Caki2 (cell line): ENCODE measurements at regions not wholly inside any gene's neighbourhood (a gene's known extent, or its start where the extent isn't known, plus 50 kb on each side); places are given as distances from the start of the nearest gene placed in this dataset.
"Not testable (repeated sequence)": the region's sequence is repeated elsewhere in the genome, so short reads cannot be mapped to it uniquely, and the experiment has no call there.

ENCODE experiments used
- DNase-seq: peaks from one replicate; pipeline ENCODE4 v3.0.0-alpha.2; 2015; ENCODE audit warnings: low read depth
- in situ Hi-C: cut with HindIII; loops from 2 replicates; pipeline ENCODE4 v1.10.0; 2016; ENCODE audit warnings: low sequenced_read_pairs, low pct_unique_long_range_greater_than_20kb, mixed read lengths

DNA sequence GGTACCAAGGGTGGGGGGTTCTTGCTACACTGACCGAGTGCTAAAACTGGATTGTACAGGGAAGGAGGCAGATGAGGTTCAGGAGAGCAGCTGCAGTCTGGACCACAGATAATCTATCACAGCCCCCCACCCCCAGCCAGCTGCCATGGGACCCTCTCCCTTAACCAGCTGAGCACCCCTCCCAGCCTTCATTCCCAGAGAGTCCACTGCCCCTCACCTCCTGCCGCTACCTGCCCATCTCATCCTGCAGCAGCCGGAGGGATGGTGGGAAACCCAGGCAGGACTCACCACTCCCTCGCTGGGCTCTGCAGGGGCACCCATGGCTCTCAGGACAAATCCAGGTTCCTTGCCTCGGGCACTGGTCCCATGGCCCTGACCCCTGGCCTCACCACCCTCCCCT, 66.7 kb downstream of the MRPL36 start:
- in situ Hi-C loops: no loop called here
- DNase-seq: no peak

DNA sequence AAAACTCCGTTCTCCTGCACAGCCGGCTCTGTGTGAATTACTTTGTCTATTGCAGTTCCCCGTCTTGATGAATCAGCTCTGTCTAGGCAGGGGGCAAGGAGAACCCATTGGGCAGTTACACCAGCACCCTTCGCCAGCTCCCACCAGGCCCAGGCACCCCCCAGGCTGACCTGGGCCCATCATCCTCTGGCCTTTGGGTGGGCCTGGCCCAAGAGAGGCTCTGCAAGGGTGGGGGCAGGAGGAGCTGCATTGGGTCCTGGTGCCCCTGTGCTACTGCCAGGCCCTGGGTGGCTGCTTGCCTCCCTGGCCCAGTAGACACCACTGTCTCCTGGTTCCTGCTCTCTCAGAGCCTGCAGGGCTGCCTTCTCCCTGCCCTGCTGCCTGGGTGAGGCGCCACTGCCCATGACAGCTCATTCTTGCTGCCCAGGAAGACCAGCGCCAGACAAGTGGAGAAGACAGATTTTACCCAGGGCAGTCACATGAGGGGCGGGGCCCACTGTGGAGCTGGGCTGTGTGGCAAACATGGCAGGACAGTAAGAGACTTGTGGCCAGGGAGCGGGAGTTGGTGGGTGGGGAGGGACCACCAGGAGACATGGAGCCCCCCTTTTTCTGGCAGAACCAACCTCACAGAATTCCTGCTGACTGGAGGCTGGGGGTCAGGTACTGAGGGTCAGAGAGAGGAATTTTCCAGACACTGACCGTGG, 67.2 kb downstream of the MRPL36 start:
- in situ Hi-C loops: no loop called here
- no peak for DNase-seq

DNA sequence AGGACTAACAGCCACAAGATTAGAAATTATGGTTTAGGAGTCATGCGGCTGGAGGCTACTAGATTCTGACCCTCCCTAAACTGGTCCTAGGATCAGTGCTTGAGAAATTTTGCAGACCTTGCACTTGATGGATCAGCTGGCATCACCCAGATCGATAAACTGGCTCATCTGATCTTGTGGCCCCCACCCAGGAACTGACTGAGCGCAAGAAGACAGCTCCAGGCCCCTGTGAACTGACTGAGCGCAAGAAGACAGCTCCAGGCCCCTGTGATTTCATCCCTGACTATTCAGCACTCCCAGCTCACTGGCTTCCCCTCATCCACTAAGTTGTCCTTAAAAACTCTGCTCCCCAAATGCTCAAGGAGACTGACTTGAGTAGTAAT, 67.8 kb downstream of the MRPL36 start:
- in situ Hi-C loops, DNase-seq: not testable (repeated sequence)

DNA sequence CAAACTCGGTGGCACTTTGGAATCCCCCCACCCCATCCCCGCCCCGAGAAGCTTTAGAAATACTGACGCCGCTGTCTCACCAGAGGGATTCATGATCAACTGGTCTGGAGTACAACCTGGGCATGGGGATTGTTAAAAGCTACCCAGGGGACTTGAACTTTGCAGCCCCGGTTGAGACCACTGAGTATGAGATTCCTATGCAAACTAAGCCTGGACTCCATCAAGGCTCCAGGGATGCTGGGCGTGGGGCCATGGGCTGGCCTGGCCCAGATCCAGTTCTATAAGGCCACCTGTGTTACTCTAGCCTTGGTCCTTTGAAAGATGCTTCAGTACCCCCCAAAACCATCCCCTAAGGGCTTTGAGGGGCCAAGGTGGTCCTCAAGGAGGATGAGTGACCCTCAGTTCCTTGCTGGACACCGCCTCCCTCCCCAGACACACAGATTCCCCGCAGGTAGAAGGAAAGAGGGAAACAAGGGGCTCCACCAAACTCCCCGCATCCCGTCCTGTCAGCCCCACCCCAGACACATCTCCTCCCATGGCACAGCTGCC, 68.5 kb downstream of the MRPL36 start:
- DNase-seq: no peak
- in situ Hi-C loops: no loop called here

DNA sequence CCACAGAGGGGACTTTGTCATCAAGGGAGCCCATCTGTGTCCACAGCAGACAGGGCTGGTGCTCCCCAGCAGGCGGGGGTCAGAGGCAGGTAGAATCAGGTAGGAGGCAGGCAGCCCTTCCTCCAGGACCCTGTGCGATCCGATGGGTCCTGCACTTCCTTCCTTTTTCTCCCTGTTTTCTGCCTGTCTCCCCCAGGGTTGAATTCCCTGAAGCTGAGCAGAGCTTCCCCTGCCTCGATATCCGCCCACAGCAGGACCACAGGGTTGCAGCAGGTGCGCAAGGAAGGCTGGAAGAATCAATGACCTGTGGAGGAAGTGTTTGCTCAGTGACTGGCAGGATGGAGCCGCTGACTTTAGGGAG, 69.2 kb downstream of the MRPL36 start:
- DNase-seq: no peak
- in situ Hi-C loops: no loop called here

DNA sequence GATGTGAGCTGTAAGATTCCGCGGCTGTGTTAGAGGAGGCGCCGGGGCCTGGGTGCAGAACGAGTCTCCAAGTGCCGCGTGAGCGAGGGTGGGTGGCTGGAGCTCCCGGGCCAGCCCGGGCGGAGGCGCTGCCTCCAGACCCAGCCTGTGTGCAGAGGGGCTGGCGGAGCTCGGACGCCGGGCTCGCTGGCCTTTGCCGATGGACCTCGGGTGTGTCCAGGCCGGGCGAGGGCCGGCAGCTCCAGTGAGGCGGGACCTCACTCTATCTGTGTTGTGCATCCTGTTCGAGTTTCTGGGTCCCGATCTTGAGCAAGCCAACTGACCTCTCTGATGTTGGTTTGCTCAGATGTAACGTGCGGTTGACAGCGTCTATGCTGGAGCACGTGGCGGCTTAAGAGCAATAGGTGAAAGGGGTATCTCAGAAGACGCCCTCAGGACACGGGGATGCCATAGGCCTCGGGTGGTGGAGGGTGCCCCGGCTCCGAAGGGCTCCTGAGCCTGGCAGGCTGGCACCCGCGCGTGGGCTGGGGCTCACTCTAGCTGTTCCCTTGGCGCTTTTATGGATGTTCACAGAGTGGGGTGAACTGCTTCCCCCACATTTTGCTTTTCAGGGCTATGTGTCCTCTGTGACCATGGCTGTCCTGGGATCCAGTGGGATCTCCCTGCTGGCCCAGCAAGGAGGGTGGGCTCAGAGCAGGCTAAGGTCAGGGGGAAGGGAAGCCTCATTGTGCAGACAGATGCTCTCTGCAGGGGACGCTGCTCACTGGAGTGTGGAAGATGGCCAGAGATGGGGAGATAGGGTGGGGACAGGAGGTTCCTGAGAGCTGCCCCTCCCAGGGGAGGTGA, 69.8 kb downstream of the MRPL36 start:
- in situ Hi-C loops: no loop called here
- DNase-seq: no peak

DNA sequence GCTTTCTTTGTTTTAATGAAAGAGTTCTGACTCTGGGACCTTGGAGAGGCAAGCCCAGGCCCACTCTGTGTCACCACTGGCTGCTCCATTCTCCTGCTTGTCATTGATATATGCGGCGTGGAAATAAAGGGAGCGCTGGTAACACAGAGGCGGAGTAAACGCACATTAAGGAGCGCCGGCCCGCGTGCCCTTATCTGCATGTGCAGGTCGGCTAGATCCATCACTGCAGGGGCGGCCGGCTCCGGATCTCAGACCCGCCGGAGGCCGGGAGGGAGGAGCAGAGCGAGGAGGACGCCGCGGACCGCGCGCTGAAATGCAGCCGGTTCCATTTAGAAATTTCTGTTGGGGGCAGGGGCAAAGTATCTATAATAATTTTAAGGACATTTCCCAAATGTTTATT, 70.8 kb downstream of the MRPL36 start:
- in situ Hi-C loops: no loop called here

DNA sequence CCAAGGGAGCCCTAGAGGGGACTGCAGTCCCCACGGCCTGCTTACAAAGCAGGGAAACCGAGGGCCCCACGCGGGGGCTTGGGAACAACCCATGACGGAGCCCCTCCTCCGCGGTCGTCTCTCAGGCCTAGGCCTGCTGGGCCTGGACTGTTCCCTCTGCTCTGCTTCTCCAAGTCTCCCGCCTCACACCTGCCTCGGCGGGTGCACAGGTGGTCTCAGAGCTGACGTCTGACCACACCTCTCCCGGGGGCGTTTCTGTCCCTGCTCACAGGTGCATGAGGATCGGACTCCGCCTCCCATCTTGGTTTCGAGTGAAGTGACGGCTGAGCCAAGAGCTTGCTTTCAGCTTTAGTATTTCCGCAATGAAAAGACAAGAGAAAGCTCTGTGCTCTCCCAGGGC, 72.1 kb downstream of the MRPL36 start:
- in situ Hi-C loops: no loop called here
- DNase-seq: no peak

More for the DNA sequence above, 70.8 kb downstream of the MRPL36 start:
- DNase-seq: no peak

DNA sequence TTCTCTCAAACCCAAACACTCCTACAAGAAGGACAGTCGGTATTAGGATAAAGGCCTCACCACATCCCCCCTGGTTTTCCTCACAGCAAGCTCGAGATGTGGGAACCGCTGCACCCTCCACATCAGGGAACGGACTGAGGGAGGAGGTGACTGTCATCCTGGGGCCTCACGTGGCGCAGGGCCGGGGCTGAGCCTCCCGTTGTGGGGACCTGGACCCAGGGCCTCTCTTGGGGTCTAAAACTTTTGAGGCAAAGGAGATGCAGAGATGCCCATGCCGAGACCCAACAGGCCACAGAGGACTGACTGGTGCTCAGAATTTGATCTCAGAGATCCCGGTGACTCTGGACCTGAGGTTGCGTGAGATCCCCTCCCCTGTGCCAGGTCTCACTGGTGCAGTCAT, 72.7 kb downstream of the MRPL36 start:
- in situ Hi-C loops: no loop called here
- DNase-seq: no peak

DNA sequence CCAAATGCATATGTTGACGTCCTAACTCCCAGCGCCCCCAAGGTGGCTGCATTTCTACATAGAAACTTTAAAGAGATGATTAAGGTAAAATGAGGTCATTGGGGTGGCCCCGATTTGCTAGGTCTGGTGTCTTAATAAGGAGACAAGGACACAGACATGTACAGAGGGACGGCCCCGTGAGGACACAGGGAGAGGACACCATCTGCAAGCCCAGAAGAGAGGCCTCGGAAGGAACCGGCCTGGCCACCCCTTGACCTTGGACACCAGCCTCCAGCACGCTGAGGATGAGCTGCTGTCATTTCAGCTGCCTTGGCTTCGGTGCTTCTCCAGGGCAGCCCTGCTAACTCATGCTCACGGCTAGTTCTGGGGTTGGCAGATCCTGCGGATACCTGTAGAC, 73.2 kb downstream of the MRPL36 start:
- in situ Hi-C loops: no loop called here
- DNase-seq: no peak

DNA sequence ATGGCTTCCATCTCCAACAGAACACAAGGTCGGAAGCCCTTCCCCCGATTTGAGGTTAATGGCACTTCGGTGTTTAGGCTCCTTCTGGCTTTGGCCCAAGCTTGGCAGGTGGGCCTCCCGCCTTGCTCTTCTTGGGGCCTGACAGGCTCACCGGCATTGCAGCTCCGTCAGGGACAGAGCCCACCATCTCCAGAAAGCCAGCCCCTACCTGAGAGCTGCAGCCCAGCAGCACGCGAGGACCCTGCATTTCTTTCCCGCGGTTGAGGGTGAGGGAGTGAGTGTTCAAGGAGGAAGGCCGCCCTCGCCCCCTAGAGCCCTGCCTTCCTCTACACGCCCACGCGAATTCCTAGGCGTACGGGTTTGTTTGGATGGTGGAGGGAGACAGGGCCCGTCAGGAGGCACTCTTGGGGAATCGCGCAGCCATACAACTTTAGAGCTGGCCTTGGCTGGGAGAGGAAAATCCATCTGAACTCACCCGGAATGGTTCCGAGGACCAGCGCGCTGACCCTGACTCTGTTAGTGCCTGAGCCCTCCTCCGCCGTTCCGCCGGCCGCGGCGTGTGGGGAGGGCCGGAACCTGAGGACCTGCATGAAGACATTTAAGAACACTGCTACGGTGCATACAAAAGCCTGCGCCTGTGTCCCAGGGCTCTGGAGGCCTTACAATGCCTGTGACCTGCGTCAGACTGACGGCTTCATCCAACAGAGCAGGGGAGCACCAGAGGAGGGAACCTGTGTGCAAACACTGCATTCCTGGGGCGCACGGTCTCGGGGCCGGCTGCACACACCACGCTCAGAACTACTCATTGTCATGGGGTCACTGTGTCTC, 73.8 kb downstream of the MRPL36 start:
- no peak for DNase-seq
- in situ Hi-C loops: no loop called here

DNA sequence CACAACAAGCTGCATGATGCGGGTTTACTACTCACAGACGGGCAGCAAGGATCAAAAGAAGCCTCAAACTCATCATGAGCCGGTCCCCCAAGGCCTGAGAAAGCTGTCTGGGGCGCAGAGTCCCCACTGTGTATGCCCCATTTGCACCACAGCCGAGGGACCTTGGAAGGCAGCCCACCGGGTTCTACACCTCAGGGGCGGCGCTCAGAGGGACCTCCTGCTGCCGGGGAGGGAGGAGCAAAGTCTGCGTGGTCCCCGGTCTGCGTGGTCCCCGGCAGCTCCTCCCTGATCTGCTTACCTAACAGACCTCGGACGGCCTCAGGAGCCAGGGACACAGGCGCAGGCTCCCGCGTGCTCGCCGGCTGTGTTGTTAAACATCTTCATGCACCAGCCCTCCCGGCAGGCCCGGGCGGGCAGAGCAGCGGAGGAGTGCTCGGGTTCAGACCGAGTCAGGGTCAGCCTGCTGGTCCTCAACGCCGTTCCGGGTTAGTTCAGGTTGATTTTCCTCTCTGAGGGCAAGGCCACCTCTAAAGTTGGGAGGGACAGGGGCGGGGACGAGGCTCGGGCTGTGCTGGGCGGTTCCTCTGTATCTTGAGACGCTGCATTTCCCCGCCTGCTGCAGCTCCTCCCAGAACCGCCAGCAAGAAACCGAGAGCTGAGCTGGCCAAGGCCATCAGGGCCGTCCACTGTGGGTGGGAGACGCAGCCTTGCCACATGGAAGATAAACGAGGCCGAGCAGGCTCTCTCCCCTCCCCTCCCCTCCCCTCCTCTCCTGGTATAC, 74.6 kb downstream of the MRPL36 start:
- DNase-seq: no peak
- in situ Hi-C loops: no loop called here

DNA sequence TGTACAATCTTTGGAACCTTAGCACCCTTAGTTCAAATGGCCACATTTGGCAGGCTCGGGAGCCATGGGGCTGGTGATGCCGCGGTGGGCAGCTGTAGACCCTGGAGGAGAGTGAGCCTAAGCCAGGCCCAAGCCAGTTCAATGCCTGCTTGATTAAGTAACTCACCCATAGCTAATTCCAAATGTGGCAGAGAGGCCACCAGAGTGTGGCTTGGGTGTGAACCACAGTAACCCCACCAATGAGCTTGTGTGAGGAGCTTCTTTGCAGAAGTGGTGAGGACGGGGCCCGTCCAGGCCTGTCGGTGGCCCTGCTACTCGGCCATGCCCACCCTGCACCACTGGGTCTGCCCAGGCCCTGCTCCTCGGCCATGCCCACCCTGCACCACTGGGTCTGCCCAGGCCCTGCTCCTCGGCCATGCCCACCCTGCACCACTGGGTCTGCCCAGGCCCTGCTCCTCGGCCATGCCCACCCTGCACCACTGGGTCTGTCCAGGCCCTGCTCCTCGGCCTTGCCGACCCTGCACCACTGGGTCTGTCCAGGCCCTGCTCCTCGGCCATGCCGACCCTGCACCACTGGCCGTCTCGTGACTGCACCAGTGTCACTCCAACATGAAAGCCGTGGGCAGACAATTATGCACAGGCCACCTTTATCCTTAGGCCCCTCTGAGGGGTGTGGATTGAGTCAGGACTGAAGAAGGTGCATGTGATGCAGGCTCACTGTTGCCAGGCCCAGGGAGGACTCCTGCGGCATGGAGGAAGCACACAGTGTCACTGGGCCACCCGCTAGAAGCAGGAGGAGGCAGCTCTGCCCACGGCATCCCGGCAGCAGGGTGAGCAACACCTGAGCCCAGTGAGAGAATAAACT, 75.4 kb downstream of the MRPL36 start:
- in situ Hi-C loops: no loop called here
- no peak for DNase-seq

DNA sequence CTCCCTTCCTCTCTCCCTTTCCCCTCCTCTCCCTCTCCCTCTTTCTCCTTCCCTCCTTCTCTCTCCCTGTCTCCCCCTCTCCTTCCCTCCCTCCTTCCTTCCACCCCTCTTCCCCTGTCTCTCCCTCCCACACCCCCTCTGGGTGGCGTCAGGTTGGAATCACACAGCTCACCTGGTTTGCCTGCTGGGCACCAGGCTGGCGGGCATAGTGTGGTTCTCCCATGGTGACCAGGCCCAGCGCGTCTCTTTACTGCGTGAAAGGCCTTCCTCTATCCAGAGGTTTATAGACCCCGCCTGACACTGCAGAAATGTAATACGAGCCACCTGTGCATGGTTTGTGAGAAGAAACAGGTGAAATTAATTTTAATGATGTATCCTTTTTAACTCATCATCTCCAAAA, 76.2 kb downstream of the MRPL36 start:
- in situ Hi-C loops: no loop called here
- no peak for DNase-seq

DNA sequence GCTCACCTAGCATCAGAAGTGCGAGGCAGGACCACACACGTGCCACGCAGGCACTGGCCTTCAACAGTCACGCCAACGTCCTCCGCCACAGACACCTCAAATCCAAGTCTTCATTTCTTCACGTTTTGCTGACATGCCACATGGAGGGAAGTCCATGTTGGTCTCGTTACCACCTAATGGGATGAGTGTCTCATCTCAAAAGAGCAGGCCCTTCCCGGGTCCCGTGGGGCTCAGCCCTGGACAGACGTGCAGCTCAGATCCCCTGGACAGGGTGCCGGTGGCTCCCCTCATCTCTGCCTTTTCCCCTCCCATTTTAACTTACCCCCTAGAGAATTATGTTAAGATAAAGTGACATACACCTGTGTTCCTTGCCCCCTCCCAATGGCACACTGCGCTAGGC, 76.8 kb downstream of the MRPL36 start:
- DNase-seq: no peak
- in situ Hi-C loops: no loop called here

DNA sequence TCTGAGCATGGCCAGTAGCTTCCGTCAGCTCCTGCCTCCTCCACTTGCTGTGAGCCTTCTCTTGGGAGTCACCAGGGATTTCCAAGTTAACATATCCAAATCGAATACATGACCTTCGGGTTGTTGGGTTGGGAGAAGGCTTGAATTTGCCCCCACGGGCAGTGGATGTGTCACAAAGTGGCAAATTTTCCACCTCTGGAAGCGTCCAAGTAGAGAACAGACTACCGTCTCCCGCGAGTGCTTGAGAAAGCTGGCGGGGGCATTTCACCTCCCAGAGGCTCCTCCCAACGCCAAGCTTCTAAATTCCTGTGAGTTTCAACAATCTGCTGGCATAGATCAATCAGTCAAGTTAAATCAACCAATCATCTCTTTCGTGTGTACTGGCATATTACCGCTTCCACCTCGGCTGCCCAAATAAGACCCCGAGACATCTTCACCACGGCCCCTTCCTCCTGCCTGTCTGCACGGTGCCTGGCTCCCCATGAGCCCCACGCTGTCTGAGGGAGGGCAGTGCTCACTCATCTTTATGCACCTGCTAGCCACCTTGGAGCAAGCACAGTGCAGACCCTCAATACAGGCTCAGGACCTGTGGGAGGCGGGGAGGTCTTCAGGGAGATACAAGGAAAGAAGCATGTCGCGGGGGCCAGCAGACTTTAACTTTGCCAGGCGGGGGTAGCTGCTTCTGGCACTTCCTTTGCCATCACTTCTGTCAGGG, 79.1 kb downstream of the MRPL36 start:
- DNase-seq: no peak
- in situ Hi-C loops: no loop called here

DNA sequence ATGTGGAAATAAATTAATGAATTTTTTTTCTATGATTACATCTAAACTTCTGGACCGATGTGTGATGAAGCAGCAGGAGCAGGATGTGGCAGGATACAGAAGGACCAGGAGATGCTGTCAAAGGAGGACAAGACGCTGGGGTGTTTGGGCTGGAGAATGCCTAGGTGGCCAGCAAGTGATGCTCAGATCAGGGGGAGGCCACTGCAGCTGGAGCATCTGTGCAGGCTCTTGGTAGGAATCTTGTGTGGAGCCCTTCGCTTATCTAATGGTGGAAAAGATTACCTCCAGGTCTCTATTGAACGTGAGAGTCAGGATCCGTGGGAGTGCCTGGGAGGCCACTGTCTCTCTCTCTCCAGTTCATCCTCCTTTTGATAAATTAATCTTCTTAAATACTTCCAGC, 79.8 kb downstream of the MRPL36 start:
- in situ Hi-C loops: no loop called here
- no peak for DNase-seq
